ENCODE measurements at regions not wholly inside any gene's neighbourhood (a gene's known extent, or its start where the extent isn't known, plus 50 kb on each side); places are given as distances from the start of the nearest gene placed in this dataset.

DNA sequence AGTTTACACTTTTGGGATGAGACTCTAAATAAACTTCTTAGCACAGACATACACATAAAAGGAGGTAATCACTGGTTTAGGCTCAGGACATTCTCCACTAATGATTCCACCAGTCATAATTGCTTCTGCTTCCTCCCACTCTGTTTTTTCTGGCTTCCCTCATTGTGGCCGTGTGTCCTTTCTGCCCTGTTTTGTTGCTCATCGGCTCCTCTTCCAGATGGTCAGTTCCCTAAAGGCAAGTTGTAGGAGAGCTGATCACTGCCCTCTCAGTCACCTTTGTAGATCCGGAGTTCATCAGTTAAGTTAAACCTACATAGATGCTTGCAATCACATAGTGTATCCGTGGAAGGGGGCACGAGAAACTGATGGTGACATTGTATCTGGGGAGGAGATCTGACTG lies 200.5 kb upstream of the ARG1 start:
- TF ChIP-seq, protein P1, sequence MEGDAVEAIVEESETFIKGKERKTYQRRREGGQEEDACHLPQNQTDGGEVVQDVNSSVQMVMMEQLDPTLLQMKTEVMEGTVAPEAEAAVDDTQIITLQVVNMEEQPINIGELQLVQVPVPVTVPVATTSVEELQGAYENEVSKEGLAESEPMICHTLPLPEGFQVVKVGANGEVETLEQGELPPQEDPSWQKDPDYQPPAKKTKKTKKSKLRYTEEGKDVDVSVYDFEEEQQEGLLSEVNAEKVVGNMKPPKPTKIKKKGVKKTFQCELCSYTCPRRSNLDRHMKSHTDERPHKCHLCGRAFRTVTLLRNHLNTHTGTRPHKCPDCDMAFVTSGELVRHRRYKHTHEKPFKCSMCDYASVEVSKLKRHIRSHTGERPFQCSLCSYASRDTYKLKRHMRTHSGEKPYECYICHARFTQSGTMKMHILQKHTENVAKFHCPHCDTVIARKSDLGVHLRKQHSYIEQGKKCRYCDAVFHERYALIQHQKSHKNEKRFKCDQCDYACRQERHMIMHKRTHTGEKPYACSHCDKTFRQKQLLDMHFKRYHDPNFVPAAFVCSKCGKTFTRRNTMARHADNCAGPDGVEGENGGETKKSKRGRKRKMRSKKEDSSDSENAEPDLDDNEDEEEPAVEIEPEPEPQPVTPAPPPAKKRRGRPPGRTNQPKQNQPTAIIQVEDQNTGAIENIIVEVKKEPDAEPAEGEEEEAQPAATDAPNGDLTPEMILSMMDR (optimal IDR thresholded peaks at IDR 0.05 in 1 of 3, IDR thresholded peaks at IDR 0.05 in 1 of 3, conservative IDR thresholded peaks at IDR 0.05 in 1 of 3; ENCODE audit: extremely low read depth in 1 of 3, insufficient read depth in 2 of 3, low read length in 3 of 3) = no peak
- no peak for TF ChIP-seq EZH2 (IDR thresholded peaks at IDR 0.05; ENCODE audit: low read length)
